Mesendoderm (in vitro differentiated cells): ENCODE measurements at regions not wholly inside any gene's neighbourhood (a gene's known extent, or its start where the extent isn't known, plus 50 kb on each side); places are given as distances from the start of the nearest gene placed in this dataset.

Source experiments
- DNase-seq: peaks from one replicate; pipeline ENCODE4 v3.0.0; 2013
- H2AK5ac ChIP-seq: 2 replicates; pipeline ENCODE4 v1.6.1; 2013; ENCODE audit warnings: low read length, inconsistent platforms
- H2BK120ac ChIP-seq: 2 replicates; pipeline ENCODE4 v1.6.1; 2013; ENCODE audit warnings: low read depth, mild to moderate bottlenecking, low read length, moderate library complexity, mixed read lengths
- H2BK15ac ChIP-seq: replicated peaks from 2 replicates; pipeline ENCODE4 v1.6.1; 2013; ENCODE audit warnings: low read depth, mild to moderate bottlenecking, moderate library complexity
- H2BK5ac ChIP-seq: 2 replicates; pipeline ENCODE4 v1.6.1; 2013; ENCODE audit warnings: low read length, inconsistent platforms
- H3K18ac ChIP-seq: 2 replicates; pipeline ENCODE4 v1.6.1; 2013; ENCODE audit warnings: mild to moderate bottlenecking, low read length, mixed read lengths
- H3K23ac ChIP-seq: one replicate; pipeline ENCODE4 v1.6.1; 2013; ENCODE audit warnings: low read length
- H3K27ac ChIP-seq: 2 replicates; pipeline ENCODE4 v1.5.1; 2013; ENCODE audit warnings: low read depth, mild to moderate bottlenecking, inconsistent platforms, low read length, moderate library complexity
- H3K27me3 ChIP-seq: 2 replicates; pipeline ENCODE4 v1.6.1; 2013; ENCODE audit warnings: low read length, control low read depth, mild to moderate bottlenecking, inconsistent platforms; ENCODE audit not compliant: insufficient read depth, poor library complexity
- H3K36me3 ChIP-seq: 2 replicates; pipeline ENCODE4 v1.6.1; 2013; ENCODE audit warnings: low read length, inconsistent platforms; ENCODE audit not compliant: control insufficient read depth, insufficient read depth
- H3K4ac ChIP-seq: one replicate; pipeline ENCODE4 v1.6.1; 2013; ENCODE audit warnings: low read depth, mild to moderate bottlenecking, low read length, moderate library complexity
- H3K4me1 ChIP-seq: 2 replicates; pipeline ENCODE4 v1.6.1; 2013; ENCODE audit warnings: low read depth, low read length, inconsistent platforms; ENCODE audit not compliant: control insufficient read depth
- H3K4me2 ChIP-seq: 2 replicates; pipeline ENCODE4 v1.6.1; 2013; ENCODE audit warnings: low read length
- H3K4me3 ChIP-seq: 2 replicates; pipeline ENCODE4 v1.5.1; 2013; ENCODE audit warnings: mild to moderate bottlenecking, low read length
- H3K56ac ChIP-seq: one replicate; pipeline ENCODE4 v1.6.1; 2013; ENCODE audit warnings: low read length
- H3K79me1 ChIP-seq: 2 replicates; pipeline ENCODE4 v1.6.1; 2013; ENCODE audit warnings: low read length, inconsistent platforms
- H3K79me2 ChIP-seq: 2 replicates; pipeline ENCODE4 v1.6.1; 2013; ENCODE audit warnings: mild to moderate bottlenecking, low read length; ENCODE audit not compliant: control insufficient read depth, insufficient read depth
- H3K9ac ChIP-seq: 2 replicates; pipeline ENCODE4 v1.6.1; 2013; ENCODE audit warnings: low read length, inconsistent platforms
- H4K5ac ChIP-seq: one replicate; pipeline ENCODE4 v1.6.1; 2013; ENCODE audit warnings: low read length
- H4K8ac ChIP-seq: one replicate; pipeline ENCODE4 v1.6.1; 2013; ENCODE audit warnings: low read depth, mild to moderate bottlenecking, control low read depth, low read length, moderate library complexity
- WGBS: extraction: QIAGEN DNeasy Blood & Tissue Kit; methylation state at CpG from one replicate; pipeline ENCODE4 v1.1.7; 2013; ENCODE audit warnings: low lambda C conversion rate, missing lambda C conversion rate; ENCODE audit not compliant: insufficient coverage; ENCODE audit errors: extremely low coverage; 5-methylcytosine and 5-hydroxymethylcytosine counted together

DNA sequence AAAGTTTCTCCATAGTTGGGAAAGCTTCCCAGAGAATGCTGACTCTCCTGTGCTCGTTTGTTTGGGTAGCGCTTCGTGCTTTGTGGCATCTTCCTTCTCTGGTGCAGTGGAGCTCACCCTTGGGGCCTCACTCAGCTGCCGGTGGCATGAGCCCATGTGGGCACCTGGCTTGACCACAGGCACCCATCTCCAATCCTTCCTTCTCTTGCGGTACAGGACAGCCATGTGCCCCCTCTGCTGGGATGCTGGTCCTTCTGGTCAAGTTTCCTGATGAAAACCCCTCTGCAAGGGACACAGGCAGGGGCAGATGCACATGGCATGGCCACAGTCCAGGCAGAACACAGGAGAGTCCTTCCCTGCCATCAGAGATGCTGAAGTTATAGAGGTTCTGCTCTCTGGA, 555.9 kb upstream of the HS6ST1 start:
- Histone ChIP-seq H3K4me2 (no peak overlapping the region), H3K56ac (no peak overlapping the region), H2BK15ac (no peak overlapping the region), H3K27ac (no peak overlapping the region), H3K18ac (no peak overlapping the region), H3K27me3 (no peaks in the 10 kb centered on the region), H3K79me1 (no peaks in the 10 kb centered on the region), H4K5ac (no peak overlapping the region), H3K9ac (no peak overlapping the region), H3K4me1 (peaks cover 3% of the 10 kb centered on the region), H3K4ac (no peak overlapping the region), H2BK5ac (no peak overlapping the region), H3K79me2 (no peaks in the 10 kb centered on the region), H2AK5ac (no peak overlapping the region), H3K4me3 (no peak overlapping the region), H2BK120ac (no peak overlapping the region), H3K36me3 (no peaks in the 10 kb centered on the region), H3K23ac (no peak overlapping the region), H4K8ac (no peak overlapping the region)
- WGBS, result no CpG with 5 or more reads among the region's 5 CpGs
- DNase-seq, result no peak

GRCh38 chr2:128876986-128877983, 558.6 kb upstream of the HS6ST1 start:
- H2AK5ac ChIP-seq, result no peak overlapping the region

DNA sequence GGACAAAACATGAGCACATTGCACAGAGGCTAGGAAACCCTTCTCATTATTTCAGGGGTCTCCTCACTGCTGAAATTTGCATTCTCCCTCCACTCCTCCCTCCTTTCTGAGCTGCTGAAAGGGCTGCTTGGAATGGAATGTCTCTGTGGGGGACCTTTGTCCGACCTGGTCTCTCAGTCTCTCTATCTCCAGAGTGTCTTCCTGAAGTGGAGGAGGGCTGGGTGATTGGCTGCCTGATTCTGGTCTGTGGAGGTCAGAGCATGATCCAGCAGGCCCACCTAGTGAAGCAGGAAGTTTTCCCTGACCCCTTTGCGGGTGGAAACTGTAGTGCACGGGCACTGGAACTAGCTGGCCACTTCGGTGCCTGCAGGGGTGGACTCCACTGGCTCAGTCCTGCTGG, 560.5 kb upstream of the HS6ST1 start:
- no peak overlapping the region for H2BK5ac ChIP-seq
- no peak overlapping the region for H4K8ac ChIP-seq
- H3K18ac ChIP-seq, result no peak overlapping the region
- H3K27me3 ChIP-seq, result no peaks in the 10 kb centered on the region
- no peak overlapping the region for H2BK15ac ChIP-seq
- no peak overlapping the region for H2BK120ac ChIP-seq
- no peak overlapping the region for H3K56ac ChIP-seq
- no peak overlapping the region for H3K4me2 ChIP-seq
- H3K4me1 ChIP-seq, result peaks cover 3% of the 10 kb centered on the region
- H3K9ac ChIP-seq, result no peak overlapping the region
- WGBS, result no CpG with 5 or more reads among the region's 4 CpGs
- no peak overlapping the region for H3K27ac ChIP-seq
- H3K23ac ChIP-seq, result no peak overlapping the region
- no peaks in the 10 kb centered on the region for H3K79me2 ChIP-seq
- H3K36me3 ChIP-seq, result no peaks in the 10 kb centered on the region
- no peak overlapping the region for H3K4me3 ChIP-seq
- H3K4ac ChIP-seq, result no peak overlapping the region
- DNase-seq, result peak; percentile 66
- H4K5ac ChIP-seq, result no peak overlapping the region
- no peaks in the 10 kb centered on the region for H3K79me1 ChIP-seq
- no peak overlapping the region for H2AK5ac ChIP-seq

More at GRCh38 chr2:128876986-128877983, 558.6 kb upstream of the HS6ST1 start:
- peak; percentile 19 for DNase-seq
- Histone ChIP-seq H3K4me2 (no peak overlapping the region), H2BK5ac (no peak overlapping the region), H3K27ac (no peak overlapping the region), H3K56ac (no peak overlapping the region), H2BK15ac (no peak overlapping the region), H3K23ac (no peak overlapping the region), H3K79me2 (no peaks in the 10 kb centered on the region), H4K8ac (no peak overlapping the region), H4K5ac (no peak overlapping the region), H3K79me1 (no peaks in the 10 kb centered on the region), H3K4me3 (no peak overlapping the region), H3K27me3 (no peaks in the 10 kb centered on the region), H3K4me1 (peaks cover 3% of the 10 kb centered on the region), H3K9ac (no peak overlapping the region), H3K4ac (no peak overlapping the region), H3K36me3 (no peaks in the 10 kb centered on the region), H3K18ac (no peak overlapping the region), H2BK120ac (no peak overlapping the region)
- no CpG with 5 or more reads among the region's 6 CpGs for WGBS

DNA sequence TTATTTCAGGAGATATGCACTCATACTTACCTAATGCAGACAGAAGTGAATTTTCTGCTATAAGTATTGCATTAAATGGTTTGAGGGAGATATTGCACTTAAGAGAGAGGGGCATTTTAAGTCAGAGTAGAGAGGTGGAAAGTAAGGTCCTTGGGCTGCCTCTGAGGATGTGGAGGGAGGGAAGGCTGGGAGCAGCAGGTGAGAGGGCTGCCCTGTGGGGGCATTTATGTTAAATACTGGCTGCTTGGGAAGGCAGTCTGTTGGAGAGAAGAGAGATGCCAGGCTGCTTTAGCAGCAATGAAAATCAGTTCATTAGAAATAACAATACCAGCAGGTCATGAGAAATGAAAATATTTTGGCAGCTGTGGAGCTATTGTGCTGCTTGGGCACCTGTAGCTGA, 576.2 kb upstream of the HS6ST1 start:
- DNase-seq, result no peak
- Histone ChIP-seq H2BK5ac (no peak overlapping the region), H3K4me2 (no peak overlapping the region), H3K79me1 (no peaks in the 10 kb centered on the region), H4K8ac (no peak overlapping the region), H3K27me3 (no peaks in the 10 kb centered on the region), H2BK15ac (no peak overlapping the region), H4K5ac (no peak overlapping the region), H3K18ac (no peak overlapping the region), H3K27ac (no peak overlapping the region), H3K79me2 (no peaks in the 10 kb centered on the region), H3K56ac (no peak overlapping the region), H2AK5ac (no peak overlapping the region), H3K4ac (no peak overlapping the region), H3K9ac (no peak overlapping the region), H3K36me3 (no peaks in the 10 kb centered on the region), H3K4me1 (no peaks in the 10 kb centered on the region), H3K4me3 (no peak overlapping the region), H3K23ac (no peak overlapping the region), H2BK120ac (no peak overlapping the region)

DNA sequence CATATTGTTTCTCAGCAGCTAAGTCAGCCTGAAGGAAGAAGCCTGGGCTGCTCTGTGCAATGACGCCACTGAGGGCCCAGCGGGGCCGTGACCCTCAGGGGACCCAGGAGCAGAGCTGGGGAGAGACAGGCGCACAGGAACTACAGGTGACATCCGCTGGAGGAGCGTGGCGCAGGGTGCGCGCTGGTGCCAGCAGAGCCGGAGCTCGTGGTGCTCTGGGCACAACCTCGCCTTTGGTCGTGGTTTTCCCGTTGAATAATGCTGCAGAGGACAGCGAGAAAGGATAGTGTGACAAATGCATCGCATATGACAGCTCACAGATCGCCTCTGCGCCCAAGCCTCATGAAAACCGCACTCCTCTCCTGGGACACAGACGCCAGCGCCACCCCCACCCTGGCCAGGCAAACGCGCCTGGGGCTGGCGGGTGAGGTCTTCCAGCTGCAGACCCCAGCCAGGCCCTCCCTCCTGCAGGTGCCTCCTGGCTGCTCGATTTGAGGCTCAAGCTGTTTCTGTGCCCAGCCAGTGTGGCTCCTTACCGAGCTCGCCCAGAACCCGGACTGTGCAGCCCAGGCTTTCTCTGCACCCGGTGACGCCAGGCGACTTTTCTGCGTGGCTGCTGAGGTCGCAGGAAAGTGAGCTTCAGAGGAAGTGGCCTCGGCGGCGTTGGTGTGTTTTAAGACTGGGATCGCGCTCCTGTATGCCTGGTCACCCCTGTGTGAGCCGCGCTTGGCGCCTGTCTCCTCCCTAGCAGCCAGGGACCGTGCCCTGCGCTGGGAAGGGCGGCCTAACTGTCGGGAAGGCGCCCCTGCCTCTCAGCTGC, 583.1 kb upstream of the HS6ST1 start:
- H3K79me1 ChIP-seq, result no peaks in the 10 kb centered on the region

More for the DNA sequence above, 583.1 kb upstream of the HS6ST1 start:
- Histone ChIP-seq H2BK120ac (no peak overlapping the region), H3K23ac (no peak overlapping the region), H3K27ac (no peak overlapping the region), H4K8ac (no peak overlapping the region), H3K18ac (no peak overlapping the region), H2AK5ac (no peak overlapping the region), H3K36me3 (no peaks in the 10 kb centered on the region), H4K5ac (no peak overlapping the region), H3K27me3 (no peaks in the 10 kb centered on the region), H3K4me2 (no peak overlapping the region), H2BK15ac (no peak overlapping the region), H3K4me3 (no peak overlapping the region), H3K4ac (no peak overlapping the region), H3K56ac (no peak overlapping the region), H3K79me2 (no peaks in the 10 kb centered on the region), H2BK5ac (no peak overlapping the region), H3K9ac (no peak overlapping the region), H3K4me1 (no peaks in the 10 kb centered on the region)
- WGBS, result no CpG with 5 or more reads among the region's 46 CpGs
- no peak for DNase-seq
